MV-4-11 (cell line): ENCODE measurements at regions not wholly inside any gene's neighbourhood (a gene's known extent, or its start where the extent isn't known, plus 50 kb on each side); places are given as distances from the start of the nearest gene placed in this dataset.
"Not testable (repeated sequence)": the region's sequence is repeated elsewhere in the genome, so short reads cannot be mapped to it uniquely, and the experiment has no call there.

Experiments used
- DNase-seq: peaks from one replicate; lab custom pipeline; 2025; lab: John Stamatoyannopoulos, UW

DNA sequence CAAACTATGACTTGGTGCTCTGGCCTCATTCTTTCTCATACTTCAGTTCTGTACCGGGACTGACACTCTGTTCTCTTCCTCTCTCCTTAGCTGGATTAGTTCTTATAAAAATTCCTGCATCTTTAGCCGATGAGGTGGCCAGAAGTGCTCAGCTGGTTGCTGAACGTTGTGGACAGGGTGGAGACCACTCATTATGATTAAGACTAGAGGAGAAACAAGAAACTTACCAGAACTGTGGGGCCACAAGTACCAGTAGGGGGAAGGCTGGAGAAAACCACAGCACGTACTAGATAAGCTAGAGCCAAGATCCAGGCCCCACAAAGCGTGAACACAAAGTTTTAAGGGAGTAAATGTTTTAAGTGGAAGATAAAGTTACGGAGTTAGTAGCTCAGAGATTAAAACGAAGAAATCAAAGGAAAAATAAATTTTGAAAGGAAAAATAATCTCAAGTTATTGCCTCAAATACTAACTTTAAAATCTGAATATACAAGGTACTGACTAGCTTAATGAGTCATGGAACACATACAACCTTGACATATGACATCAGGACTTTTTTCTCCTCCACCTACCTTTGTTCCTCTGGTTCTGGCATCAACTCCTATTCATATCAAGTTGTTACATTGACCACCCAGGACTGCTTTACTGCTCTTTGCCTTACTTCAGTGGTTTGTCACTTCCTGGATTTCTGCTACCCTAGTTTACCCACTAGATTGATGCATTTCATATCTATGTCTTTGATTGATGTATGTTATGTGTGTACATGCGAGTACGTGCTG is 469.0 kb downstream of the TFEC start:
- DNase-seq, result no peak

DNA sequence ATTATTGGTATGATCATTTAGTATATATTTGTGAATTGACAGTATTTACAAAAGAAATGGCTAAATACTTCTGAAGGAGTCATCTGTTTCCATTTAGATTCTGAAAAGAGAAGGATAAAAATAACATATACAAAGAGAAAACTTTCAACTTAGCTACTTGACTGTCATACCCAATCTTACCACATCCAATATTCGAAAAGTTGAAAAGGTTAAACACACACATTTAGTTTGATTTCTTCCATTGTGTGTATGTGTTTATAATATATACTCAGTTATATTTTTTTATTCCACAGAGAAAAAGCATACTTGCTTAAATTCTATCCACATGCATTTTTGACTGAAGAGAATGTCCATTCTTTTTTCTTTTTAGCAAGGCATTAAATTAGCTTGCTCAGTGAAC is 470.7 kb downstream of the TFEC start:
- DNase-seq, result no peak

DNA sequence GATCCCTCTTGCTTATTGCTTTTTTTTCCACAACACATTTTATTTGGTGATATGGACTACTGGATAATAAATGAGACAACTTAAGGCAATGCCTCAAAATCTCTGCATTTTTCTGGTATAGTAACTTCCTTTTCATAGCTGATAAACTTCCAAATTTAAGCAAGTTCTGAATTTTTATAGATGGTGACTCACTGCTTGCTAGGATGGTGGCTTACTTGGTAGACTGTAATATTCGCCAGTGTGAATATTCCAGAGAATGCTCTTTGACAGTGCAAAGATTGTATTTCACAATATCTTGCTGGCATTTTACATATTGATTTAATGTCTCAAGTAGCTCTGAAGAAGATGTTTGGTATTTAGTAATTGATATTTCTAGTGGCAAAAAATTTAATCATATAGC is 472.4 kb downstream of the TFEC start:
- no peak for DNase-seq

DNA sequence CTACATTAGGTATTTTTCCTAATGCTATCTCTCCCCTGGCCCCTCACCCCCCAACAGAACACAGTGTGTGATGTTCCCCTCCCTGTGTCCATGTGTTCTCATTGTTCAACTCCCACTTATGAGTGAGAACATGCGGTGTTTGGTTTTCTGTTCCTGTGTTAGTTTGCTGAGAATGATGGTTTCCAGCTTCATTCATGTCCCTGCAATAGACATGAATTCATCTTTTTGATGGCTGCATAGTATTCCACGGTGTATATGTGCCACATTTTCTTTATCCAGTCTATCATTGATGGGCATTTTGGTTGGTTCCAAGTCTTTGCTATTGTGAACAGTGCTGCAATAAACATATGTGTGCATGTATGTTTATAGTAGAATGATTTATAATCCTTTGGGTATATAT is 473.3 kb downstream of the TFEC start:
- not testable (repeated sequence) for DNase-seq

DNA sequence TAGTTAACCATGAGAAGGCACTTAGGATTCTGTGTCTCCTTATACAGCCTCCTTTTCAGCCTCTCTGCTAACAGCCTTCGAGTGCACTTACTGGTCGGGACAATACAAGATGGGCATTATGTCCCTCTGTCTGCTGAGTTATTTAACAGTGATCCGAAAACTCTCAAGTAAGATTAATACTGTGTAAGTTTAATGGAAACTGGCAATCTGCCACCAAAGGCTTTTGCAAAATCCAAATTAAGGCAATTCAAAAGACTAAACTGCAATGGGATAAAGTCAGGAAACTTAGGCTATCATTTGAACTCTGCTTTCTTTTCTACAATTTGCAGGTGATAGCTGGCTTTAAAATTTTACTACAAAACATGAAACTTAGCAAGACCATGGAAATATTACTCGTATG is 477.8 kb downstream of the TFEC start:
- no peak for DNase-seq

DNA sequence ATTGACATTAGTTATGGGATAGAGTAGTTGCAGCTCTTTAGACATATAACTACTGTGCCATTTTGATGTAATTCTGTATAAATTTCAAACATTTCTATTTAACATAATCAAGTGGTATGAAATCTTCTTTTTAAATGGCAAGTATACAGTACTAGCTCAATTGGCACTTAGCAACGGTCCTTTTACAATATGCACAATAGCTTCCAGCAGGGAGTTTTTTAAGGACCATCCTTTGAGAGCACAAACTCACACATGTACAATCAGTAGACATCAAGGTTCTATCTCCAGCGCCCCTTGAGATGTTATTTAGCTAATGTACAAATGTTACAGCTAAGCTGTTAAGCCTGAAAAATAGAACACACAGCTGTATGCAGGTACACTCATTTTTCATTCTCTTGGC is 480.7 kb downstream of the TFEC start:
- no peak for DNase-seq

DNA sequence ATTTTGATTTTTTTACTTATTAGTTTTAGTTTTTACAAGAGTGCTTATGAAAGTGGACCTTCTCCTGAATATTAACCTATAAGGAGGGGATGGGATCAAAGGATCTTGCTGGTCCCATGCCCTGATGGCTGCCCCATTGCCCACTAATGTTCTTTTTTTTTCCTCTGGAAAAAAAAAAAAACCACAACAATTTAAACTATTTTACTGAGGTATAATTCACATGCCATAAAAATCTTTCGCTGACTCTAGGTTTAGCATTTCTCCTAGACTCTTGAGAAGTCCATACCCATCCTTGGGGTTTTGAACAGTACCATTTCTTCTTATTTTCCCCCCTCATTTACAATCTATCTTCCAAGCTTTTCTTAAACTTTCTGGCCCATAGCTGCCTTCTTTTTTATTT is 481.8 kb downstream of the TFEC start:
- DNase-seq, result no peak

DNA sequence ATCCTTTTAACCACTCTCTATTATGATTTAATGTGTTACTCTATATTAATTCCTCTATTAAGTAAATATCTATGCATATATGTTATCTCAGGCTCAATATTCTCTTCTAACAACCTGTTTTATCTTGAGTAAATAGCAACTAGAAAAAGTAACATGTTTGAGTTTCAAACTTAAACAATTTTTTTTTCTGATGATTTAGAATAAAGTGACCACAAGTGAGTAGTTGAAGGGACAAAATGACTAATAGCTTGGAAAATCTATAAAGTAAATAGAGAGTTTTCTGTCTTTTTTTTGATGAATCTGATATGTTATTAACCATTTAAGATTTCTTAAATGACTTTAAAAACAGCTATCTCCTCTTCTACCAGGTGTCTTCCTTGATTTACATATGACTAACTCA is 483.8 kb downstream of the TFEC start:
- DNase-seq, result no peak

DNA sequence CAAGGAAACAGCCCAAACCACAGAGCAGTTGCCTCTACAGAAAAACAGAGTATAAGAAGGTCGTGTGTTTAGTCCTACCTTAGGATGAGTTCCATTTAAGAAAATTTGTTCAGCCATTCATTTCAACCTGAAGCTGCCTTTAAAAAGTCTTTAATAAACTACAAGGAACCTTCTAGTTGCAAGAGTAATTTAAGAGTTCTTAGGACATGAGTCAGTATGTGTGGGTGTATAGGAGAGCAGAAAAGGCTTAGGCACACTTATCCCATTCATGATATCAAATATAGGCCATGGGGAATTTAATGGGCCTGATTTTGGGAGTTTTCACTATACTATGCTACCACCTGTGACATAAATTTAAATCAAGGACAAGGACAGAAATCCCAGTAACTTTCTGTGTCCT is 496.8 kb downstream of the TFEC start:
- no peak for DNase-seq

DNA sequence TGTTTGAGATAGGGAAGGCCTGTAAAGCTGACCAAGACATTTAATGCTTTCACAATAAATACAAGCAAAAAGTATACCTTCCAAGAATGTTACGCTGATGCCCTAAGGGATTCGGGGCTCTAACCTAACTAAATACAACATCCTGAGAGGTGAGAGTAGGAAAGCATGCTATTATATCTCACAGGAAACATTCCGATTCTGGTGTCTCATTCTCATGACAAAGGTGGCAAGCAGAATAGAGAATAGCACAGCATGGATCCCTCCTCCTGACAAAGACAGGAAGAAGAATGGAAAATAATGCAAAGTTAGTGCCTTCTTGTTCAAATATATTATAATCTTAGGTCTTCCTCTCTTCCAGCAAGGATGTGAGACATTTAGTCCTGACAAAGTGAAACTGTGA is 504.3 kb downstream of the TFEC start:
- no peak for DNase-seq

DNA sequence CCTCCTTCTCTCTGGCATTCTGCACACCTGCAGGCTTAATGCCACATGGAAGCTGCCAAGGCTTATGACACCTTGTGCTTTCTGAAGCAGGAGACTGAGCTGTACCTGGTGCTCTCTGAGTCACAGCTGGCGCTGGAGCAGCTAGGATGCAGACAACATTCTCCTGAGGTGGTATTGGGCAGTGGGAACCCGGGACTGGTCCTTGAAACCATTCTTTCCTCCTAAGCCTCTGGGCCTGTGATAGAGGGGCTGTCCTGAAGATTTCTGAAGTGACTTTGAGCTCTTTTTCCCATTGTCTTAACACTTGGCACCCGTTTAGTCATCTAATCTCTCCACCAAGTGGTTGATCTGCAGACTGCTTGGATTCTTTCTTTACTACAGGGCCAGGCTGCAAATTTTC is 508.4 kb downstream of the TFEC start:
- DNase-seq, result no peak

DNA sequence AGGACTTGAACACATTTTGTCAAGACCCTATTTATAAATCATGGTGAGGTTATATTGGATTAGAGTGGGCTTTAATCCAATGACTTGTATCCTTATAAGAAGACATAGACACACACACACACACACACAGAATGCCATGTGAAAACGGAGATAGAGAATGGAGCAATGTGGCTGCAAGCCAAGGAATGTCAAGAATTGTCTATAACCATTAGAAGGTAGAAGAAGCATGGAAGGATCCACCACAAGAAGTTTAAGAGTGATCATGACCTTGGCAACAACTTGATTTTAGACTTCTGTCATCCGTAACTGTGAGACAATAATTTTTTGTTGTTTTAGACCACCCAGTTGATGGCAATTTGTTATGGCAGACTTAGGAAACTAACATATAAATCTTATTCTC is 514.2 kb downstream of the TFEC start:
- no peak for DNase-seq

DNA sequence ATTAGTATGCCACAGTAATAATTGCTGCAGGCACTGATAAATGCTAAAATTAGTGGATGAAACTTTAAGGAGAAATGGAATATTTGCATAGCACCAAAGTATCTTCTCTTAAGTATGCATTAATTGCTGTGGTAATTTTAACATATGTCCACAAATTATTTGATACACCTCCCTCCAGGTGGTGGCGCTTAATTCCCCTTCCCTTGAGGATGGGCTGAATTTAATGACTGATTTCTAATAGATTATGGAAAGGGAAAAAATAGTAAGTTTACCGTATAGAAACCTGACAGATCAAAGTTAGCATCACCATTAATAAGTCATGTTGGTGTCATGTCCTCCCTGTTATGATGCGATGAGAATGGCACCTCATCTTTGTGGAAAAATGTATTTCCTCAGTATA is 519.2 kb downstream of the TFEC start:
- no peak for DNase-seq

DNA sequence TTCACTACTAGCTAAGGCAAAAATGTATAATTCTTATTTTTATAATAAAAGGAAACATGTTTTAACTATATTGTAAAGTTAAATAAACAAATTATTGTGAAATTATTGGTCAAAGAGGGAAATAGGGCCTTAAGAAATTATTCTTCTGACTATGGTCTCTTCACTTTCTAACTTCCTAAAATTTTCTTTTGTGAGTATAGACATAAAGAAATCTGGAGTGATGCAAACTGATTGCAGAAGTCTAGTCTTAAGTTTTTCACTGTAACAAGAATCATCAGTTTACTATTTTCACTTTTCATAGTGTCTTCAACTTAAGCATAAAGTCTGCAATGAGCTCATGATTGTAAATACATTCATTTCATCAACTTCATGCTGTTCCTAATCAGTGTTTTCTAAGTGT is 525.4 kb downstream of the TFEC start:
- no peak for DNase-seq

DNA sequence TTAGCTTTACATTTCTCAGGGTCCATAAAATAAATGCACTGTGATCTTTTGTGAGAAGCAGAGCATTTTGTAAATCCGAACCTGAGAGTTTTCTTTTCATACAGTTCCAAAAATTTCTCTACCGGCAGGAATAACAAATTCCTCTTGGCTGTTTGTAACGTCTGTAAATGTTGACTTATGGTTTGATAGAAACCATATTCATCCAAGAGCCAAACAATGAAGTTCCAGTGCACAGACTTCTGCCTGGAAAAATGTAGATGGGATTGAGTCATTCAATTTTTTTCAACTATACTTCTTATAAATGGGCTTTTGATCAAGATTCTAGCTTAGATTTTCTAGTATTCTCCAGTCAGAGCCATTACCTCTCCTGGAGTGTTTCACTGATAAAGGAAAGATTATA is 530.6 kb downstream of the TFEC start:
- no peak for DNase-seq

DNA sequence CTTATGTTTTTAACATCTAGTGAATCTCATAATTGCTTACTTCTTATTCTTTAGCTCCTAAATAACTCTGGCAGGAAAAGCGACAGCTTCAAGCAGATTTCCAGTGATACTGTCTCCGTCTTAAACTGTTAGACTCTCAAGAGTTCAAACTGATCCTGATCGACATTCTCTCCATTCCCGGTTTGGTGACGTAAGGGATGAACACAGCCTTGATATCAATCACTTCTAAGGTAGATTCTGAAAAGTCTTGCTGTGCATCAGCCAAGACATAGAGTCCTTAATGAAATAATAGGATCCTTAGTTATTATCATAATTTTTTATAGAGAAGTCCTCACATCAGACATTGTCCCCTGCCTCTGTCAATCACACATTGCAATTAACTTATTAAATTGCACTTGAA is 534.6 kb downstream of the TFEC start:
- DNase-seq, result no peak

DNA sequence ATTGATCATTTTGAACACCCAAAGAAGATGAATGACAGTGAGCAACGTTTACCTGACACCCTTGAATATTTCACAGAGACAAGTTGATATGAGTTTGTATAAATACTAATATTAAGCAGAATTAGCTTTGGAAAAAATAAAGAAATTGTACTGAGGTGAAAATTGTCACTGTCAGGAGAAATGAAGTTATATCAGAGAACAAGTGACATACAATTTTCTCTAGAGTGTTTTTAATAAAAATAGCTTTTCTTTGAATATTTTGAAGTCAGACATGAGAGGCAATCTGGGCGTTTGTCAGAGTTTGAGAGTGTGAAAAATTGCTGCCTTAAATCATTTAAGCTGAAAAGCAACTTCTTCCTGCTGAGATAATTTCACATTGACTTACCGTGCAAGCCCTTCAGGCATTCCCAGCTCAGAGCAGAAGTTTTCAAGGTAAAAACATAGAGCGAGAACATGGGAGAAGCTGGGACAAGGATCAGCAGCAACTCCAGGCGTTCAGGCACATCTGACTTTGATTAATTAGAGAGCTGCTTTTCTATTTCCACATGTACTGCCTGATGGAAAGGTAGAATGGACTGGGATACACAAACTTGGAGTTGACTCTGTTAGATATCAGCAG is 535.9 kb downstream of the TFEC start:
- no peak for DNase-seq

DNA sequence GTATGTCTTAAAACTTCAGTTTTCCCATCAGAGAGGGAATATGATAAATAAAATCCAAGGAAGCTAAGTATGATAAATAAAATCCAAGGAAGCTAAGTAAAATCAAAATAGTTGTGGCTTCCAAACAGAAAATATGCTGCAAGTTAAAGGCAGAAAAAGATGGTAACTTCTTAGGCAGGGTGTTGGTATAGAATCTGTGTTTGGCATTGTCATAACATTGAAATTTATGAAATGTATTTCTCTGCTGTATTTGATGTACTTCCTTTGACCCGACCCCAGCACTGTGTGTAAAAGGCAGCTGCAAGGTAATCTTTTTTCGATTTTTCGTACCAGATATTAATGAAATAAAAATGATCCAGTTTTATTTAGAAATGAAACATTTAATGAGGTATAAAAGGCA is 537.2 kb downstream of the TFEC start:
- DNase-seq, result no peak

DNA sequence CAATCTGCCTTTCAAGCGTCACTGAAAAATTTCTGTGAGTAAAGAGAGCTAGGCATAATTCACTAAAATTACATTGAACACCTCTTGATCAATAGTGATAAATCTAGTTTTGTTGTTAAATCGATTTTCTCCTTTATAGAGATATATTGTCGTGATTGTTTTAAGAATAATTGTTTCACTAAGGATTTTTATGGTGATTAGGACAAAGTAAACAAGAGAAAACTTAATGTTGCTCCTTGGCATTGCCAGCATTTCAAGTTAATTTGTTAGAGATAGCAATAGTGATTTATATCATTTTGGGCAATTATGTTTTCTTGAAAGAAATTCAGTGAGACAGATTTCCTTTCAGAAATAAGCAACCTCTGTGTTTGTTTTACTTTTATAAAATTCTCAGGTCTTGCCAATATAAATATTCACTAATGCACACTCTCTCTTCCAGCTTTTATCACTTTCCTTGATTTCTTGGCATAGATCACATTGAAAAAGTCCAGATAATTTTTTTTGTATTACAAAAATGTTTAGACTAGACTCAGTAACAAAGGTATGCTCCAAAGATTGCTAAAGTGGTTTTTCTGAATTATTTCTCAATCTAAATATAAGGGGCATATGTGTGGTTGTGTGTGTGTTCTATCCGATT is 538.7 kb downstream of the TFEC start:
- DNase-seq, result no peak

DNA sequence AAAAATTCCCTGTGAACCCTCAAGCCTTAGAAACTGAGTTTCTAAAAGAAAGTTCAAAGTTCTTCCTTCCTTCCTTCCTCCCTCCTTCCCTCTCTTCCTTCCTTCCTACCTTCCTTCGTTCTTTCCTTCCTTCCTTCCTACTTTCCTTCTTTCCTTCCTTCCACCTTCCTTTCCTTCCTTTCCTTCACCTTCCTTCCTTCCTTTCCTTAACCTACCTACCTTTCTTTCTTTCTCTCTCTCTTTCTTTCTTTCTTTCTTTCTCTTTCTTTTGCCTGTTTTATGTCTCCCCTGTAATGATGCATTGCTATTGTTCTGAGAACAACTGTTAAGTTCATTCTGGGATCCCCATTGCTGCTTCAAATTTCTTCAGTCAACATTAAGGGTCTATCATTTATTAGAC is 551.1 kb downstream of the TFEC start:
- no peak for DNase-seq

DNA sequence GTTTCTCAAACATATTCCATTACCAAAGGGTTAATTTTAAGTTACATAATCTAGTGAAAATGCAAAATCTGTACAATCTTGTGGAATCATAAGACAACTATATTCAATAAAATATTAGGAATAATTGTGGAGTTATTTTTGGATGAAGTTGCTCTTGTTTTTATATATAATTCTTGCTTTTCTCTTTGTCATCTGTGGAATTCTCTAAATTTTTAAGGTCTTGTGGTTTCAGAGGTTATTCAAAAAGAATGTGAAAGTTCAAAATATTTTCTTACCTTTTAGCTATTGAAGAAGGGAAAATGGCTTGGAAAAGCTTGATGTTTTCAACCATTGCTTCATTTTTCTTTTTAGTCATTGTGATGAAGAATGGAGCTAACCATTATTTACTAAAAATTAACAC is 552.1 kb downstream of the TFEC start:
- DNase-seq, result no peak

DNA sequence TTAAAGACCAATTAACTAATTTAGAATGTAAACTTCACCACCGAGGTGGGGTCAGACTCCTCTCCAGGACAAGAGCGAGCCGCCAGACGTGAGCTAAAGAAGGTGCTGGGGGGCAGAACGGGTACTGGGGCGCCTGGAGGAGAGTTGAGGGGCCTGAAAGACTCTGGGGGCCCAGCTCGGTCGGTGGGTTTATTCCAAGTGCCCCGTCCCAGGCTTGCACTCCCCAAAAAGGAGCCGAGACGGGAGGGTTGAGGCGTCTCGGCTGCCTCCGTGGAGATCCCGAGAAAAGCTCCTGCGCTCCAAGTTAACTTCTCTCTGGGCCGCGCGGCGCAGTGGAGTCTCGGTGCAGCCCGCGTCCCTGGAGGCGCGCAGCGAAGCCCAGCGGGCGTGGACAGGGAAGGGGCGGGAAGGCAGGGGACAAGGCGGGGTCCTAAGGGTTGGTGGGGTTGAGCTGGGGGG is 553.3 kb downstream of the TFEC start:
- DNase-seq, result no peak

DNA sequence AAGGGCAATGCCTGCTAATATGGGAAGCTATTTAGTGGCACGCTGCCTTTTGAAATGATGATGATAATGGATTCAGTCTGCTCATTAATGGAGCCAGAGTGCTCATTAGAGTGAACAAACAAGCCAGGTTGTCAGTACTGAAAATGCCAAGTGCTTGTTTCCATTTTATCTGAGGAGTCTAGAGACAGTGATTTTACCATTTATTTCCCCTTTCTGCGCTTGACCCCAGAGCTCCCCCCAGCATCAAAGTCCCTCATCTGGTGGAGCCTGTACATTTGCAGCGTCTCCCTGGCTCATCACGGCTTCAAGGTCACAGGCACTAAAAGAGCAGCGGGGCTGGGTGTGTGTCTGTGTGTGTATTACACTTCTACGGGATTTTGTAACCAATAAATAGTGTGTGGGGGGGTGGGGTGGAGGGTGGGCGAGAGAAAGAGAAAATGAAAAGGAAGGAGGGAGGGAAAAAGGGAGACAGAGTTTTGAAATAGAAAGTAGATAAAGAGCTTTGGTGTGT is 553.8 kb downstream of the TFEC start:
- no peak for DNase-seq
